SK-N-SH treated with all-trans-retinoic acid at 6 μM for 48 hours (cell line): ENCODE measurements at regions not wholly inside any gene's neighbourhood (a gene's known extent, or its start where the extent isn't known, plus 50 kb on each side); places are given as distances from the start of the nearest gene placed in this dataset.

ENCODE experiments used
- ATAC-seq: fragments of 200-7000 bp; cut with Tn5 transposase; 3 replicates; pipeline ENCODE4 v1.9.1; 2020; ENCODE audit warnings: mild to moderate bottlenecking, moderate library complexity
- ARNTL ChIP-seq: fragments of 450-650 bp; formaldehyde crosslinking; IDR thresholded peaks from 2 replicates; pipeline ENCODE4 v1.5.0; 2020; ENCODE audit warnings: low read depth, mild to moderate bottlenecking, moderate library complexity, borderline replicate concordance
- BACH2 ChIP-seq: fragments of 250-450 bp; sonication (Bioruptor Pico); IDR thresholded peaks from 2 replicates; pipeline ENCODE4 v1.9.0; 2021; ENCODE audit warnings: mild to moderate bottlenecking, borderline replicate concordance
- CREB5 ChIP-seq: fragments of 250-450 bp; sonication (Bioruptor Pico); IDR thresholded peaks from 2 replicates; pipeline ENCODE4 v1.5.1; 2020; ENCODE audit warnings: low read depth, mild to moderate bottlenecking, moderate library complexity
- CSDC2 ChIP-seq: fragments of 250-450 bp; sonication (Bioruptor Pico); IDR thresholded peaks from 2 replicates; pipeline ENCODE4 v1.5.0; 2020; ENCODE audit warnings: mild to moderate bottlenecking, moderate library complexity
- ESRRG ChIP-seq: fragments of 250-450 bp; sonication (Bioruptor Pico); IDR thresholded peaks from 2 replicates; pipeline ENCODE4 v1.6.1; 2021; ENCODE audit warnings: mild to moderate bottlenecking
- GLIS3 ChIP-seq: fragments of 250-450 bp; sonication (Bioruptor Pico); IDR thresholded peaks from 2 replicates; pipeline ENCODE4 v1.5.0; 2020; ENCODE audit warnings: mild to moderate bottlenecking, moderate library complexity
- ISL1 ChIP-seq: fragments of 250-450 bp; sonication (Bioruptor Pico); IDR thresholded peaks from 2 replicates; pipeline ENCODE4 v2.1.2; 2022; ENCODE audit warnings: mild to moderate bottlenecking, moderate library complexity
- OSR1 ChIP-seq: fragments of 250-450 bp; sonication (Bioruptor Pico); IDR thresholded peaks from 2 replicates; pipeline ENCODE4 v1.8.0; 2022; ENCODE audit warnings: moderate library complexity, mild to moderate bottlenecking, inconsistent platforms
- POU6F1 ChIP-seq: fragments of 250-450 bp; sonication (Bioruptor Pico); IDR thresholded peaks from 2 replicates; pipeline ENCODE4 v1.8.0; 2021; ENCODE audit warnings: low read depth, mild to moderate bottlenecking, moderate library complexity, borderline replicate concordance
- PPARA ChIP-seq: fragments of 250-450 bp; sonication (Bioruptor Pico); IDR thresholded peaks from 2 replicates; pipeline ENCODE4 v1.5.0; 2020; ENCODE audit warnings: mild to moderate bottlenecking, borderline replicate concordance
- RARB ChIP-seq: fragments of 250-450 bp; sonication (Bioruptor Pico); IDR thresholded peaks from 2 replicates; pipeline ENCODE4 v1.8.0; 2021; ENCODE audit warnings: mild to moderate bottlenecking, moderate library complexity
- SNAI2 ChIP-seq: fragments of 250-450 bp; sonication (Bioruptor Pico); IDR thresholded peaks from 2 replicates; pipeline ENCODE4 v1.5.0; 2020; ENCODE audit warnings: mild to moderate bottlenecking, moderate library complexity
- TCF4 ChIP-seq: fragments of 250-450 bp; sonication (Bioruptor Pico); IDR thresholded peaks from 2 replicates; pipeline ENCODE4 v1.8.0; 2021; ENCODE audit warnings: mild to moderate bottlenecking, moderate library complexity, borderline replicate concordance
- TSHZ2 ChIP-seq: fragments of 250-450 bp; sonication (Bioruptor Pico); IDR thresholded peaks from 2 replicates; pipeline ENCODE4 v1.5.0; 2020; ENCODE audit warnings: mild to moderate bottlenecking, moderate library complexity
- ZC3H10 ChIP-seq: fragments of 250-450 bp; sonication (Bioruptor Pico); IDR thresholded peaks from 2 replicates; pipeline ENCODE4 v1.5.1; 2021; ENCODE audit warnings: mild to moderate bottlenecking, moderate library complexity
- ZFP3 ChIP-seq: fragments of 250-450 bp; sonication (Bioruptor Pico); IDR thresholded peaks from 2 replicates; pipeline ENCODE4 v1.5.0; 2020; ENCODE audit warnings: mild to moderate bottlenecking, moderate library complexity
- ZNF565 ChIP-seq: fragments of 450-650 bp; formaldehyde crosslinking; conservative IDR thresholded peaks from 2 replicates; pipeline ENCODE4 v1.5.0; 2020; ENCODE audit warnings: low read depth, mild to moderate bottlenecking, moderate library complexity
- ZNF70 ChIP-seq: fragments of 450-650 bp; formaldehyde crosslinking; IDR thresholded peaks from 2 replicates; pipeline ENCODE4 v1.5.0; 2020; ENCODE audit warnings: mild to moderate bottlenecking, moderate library complexity
- ZNF8 ChIP-seq: fragments of 450-650 bp; formaldehyde crosslinking; IDR thresholded peaks from 2 replicates; pipeline ENCODE4 v1.5.0; 2020; ENCODE audit warnings: mild to moderate bottlenecking, moderate library complexity
- TF ChIP-seq, protein P1 (sequence below): fragments of 250-450 bp; sonication (Bioruptor Pico); IDR thresholded peaks from 2 replicates; pipeline ENCODE4 v1.8.0; 2020; ENCODE audit warnings: mild to moderate bottlenecking, moderate library complexity, borderline replicate concordance

- no peak for TF ChIP-seq ISL1
- no peak for TF ChIP-seq TSHZ2 (CRISPR knock-in tag)
- no peak for TF ChIP-seq TCF4 (CRISPR knock-in tag)
- no peak for TF ChIP-seq RARB (CRISPR knock-in tag)
- TF ChIP-seq ARNTL (CRISPR knock-in tag) = no peak
- no peak for TF ChIP-seq GLIS3
- TF ChIP-seq SNAI2 (CRISPR knock-in tag) = no peak
- TF ChIP-seq CSDC2 (CRISPR knock-in tag) = no peak
- peak; percentile 32; the same call in 2 of the 3 replicates for ATAC-seq
Measured at GRCh38 chr2:226153553-226153952, 646.1 kb downstream of the IRS1 start.

- TF ChIP-seq ZNF8 (CRISPR knock-in tag) = no peak
- no peak for TF ChIP-seq BACH2 (CRISPR knock-in tag)
- no peak for TF ChIP-seq PPARA (CRISPR knock-in tag)
- ATAC-seq = peak; percentile 36; the same call in 1 of the 3 replicates
Measured at GRCh38 chr2:226151157-226151556, 648.5 kb downstream of the IRS1 start.

DNA sequence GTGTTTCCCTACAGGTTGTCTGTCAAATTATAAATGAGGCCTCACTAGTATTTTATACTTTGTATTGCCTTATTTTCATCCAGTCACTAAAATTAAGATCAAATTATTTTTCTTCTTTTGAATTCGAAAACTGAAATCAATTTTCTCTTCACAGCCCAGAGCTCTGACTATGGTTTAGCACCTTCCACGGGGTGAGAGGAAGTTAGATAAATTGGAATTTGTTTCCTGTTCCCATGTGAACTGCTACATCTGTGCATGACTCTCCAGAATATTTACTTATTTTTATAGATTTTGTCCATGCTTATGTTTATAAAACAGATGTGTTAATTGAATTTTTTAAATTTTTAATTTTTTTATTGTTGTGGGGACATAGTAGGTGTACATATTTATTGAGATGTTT lies 656.5 kb downstream of the IRS1 start:
- TF ChIP-seq CREB5 (CRISPR knock-in tag) (no peak), RARB (CRISPR knock-in tag) (no peak), ZC3H10 (CRISPR knock-in tag) (no peak), ESRRG (CRISPR knock-in tag) (no peak), TSHZ2 (CRISPR knock-in tag) (no peak), BACH2 (CRISPR knock-in tag) (no peak), POU6F1 (no peak), TCF4 (CRISPR knock-in tag) (no peak), OSR1 (CRISPR knock-in tag) (no peak), ZNF565 (CRISPR knock-in tag) (no peak), ARNTL (CRISPR knock-in tag) (no peak), ZFP3 (CRISPR knock-in tag) (no peak), ZNF8 (CRISPR knock-in tag) (no peak), PPARA (CRISPR knock-in tag) (no peak), ZNF70 (CRISPR knock-in tag) (no peak), ISL1 (no peak), SNAI2 (CRISPR knock-in tag) (no peak)
- TF ChIP-seq, all 23 proteins: peak for 0

GRCh38 chr2:226142463-226142862 lies 657.2 kb downstream of the IRS1 start:
- ATAC-seq = no peak
- TF ChIP-seq ZNF8 (CRISPR knock-in tag) (no peak), SNAI2 (CRISPR knock-in tag) (no peak), GLIS3 (no peak), CREB5 (CRISPR knock-in tag) (no peak), ZC3H10 (CRISPR knock-in tag) (no peak), PPARA (CRISPR knock-in tag) (no peak), ESRRG (CRISPR knock-in tag) (no peak), RARB (CRISPR knock-in tag) (no peak)
- TF ChIP-seq, protein P1, sequence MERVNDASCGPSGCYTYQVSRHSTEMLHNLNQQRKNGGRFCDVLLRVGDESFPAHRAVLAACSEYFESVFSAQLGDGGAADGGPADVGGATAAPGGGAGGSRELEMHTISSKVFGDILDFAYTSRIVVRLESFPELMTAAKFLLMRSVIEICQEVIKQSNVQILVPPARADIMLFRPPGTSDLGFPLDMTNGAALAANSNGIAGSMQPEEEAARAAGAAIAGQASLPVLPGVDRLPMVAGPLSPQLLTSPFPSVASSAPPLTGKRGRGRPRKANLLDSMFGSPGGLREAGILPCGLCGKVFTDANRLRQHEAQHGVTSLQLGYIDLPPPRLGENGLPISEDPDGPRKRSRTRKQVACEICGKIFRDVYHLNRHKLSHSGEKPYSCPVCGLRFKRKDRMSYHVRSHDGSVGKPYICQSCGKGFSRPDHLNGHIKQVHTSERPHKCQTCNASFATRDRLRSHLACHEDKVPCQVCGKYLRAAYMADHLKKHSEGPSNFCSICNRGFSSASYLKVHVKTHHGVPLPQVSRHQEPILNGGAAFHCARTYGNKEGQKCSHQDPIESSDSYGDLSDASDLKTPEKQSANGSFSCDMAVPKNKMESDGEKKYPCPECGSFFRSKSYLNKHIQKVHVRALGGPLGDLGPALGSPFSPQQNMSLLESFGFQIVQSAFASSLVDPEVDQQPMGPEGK (CRISPR knock-in tag) = no peak

More for the DNA sequence above, 656.5 kb downstream of the IRS1 start:
- ATAC-seq = no peak
